ENCODE measurements at regions not wholly inside any gene's neighbourhood (a gene's known extent, or its start where the extent isn't known, plus 50 kb on each side); places are given as distances from the start of the nearest gene placed in this dataset.

DNA sequence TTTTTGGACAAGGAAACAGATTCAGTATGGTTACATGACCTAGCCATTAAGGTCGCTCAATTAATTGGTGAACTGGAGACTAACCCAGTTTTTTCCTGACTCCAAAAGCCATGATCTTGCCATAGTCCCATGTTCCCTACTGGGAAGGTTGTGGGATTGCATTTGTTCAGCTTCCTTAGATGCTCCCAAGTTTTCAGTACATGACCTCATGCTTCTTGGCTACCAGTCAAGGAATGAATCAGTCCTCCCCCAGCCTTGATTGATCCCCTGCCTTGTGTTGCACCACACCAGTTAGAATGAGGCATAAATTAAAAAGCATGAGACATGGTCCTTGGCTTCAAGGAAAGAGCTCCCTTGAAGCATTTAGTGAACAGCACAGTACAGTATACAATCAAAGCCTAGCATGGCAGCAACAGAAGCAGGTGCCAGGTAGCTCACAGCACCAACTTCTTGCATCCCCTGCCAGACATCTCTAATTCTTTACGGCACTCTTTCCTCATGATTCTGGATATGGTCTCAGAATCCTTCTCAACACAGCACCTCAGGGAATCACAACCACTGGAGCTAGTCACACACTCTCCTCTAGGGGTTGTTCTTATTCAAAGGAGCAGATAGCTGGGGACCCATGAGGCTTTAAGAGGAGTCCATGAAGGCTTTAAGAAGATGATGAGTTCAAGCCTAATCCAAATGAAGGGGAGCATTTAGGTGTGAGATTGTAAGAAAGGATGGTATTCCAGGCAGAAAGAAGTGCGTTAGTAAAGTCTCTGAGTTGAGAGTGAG lies 295.5 kb upstream of the CLINT1 start:
- peak; percentile 48 for DNase-seq (ENCODE audit: low read depth)
- TF ChIP-seq, protein P1, sequence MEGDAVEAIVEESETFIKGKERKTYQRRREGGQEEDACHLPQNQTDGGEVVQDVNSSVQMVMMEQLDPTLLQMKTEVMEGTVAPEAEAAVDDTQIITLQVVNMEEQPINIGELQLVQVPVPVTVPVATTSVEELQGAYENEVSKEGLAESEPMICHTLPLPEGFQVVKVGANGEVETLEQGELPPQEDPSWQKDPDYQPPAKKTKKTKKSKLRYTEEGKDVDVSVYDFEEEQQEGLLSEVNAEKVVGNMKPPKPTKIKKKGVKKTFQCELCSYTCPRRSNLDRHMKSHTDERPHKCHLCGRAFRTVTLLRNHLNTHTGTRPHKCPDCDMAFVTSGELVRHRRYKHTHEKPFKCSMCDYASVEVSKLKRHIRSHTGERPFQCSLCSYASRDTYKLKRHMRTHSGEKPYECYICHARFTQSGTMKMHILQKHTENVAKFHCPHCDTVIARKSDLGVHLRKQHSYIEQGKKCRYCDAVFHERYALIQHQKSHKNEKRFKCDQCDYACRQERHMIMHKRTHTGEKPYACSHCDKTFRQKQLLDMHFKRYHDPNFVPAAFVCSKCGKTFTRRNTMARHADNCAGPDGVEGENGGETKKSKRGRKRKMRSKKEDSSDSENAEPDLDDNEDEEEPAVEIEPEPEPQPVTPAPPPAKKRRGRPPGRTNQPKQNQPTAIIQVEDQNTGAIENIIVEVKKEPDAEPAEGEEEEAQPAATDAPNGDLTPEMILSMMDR (IDR thresholded peaks at IDR 0.05; ENCODE audit: insufficient read depth, low read depth, low read length), result no peak
- H3K4me3 ChIP-seq (ENCODE audit: low read depth, low read length), result no peak overlapping the region

GRCh38 chr5:158153508-158153907 lies 294.6 kb upstream of the CLINT1 start:
- TF ChIP-seq, protein P1 (IDR thresholded peaks at IDR 0.05; ENCODE audit: insufficient read depth, low read depth, low read length), result no peak
- no peak overlapping the region for H3K4me3 ChIP-seq (ENCODE audit: low read depth, low read length)
- no peak for DNase-seq (ENCODE audit: low read depth)

DNA sequence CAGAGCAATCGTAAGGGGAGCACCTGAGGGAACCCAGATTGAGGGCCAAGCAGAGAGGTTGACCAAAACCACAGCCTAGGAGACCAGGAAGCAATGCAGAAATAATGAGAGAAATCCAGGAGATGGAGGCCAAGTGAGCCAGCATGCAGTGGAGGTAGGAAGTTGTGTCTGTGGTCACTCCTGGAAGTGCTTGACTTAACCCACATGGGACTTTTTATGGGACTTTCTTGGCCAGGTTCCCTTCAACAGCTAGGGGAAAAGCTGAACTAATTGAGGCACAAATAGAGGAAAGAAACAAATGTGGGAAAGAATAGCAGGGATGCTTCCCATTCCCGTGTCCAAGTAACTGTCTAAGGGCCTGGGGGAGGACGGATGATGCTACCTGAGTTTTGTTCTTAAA lies 293.2 kb upstream of the CLINT1 start:
- TF ChIP-seq, protein P1 (IDR thresholded peaks at IDR 0.05; ENCODE audit: insufficient read depth, low read depth, low read length), result no peak
- H3K4me3 ChIP-seq (ENCODE audit: low read depth, low read length), result no peak overlapping the region
- DNase-seq (ENCODE audit: low read depth), result no peak

- TF ChIP-seq, protein P1 (IDR thresholded peaks at IDR 0.05; ENCODE audit: insufficient read depth, low read depth, low read length), result no peak
- no peak for DNase-seq (ENCODE audit: low read depth)
- H3K4me3 ChIP-seq (ENCODE audit: low read depth, low read length), result no peak overlapping the region
These were observed 288.3 kb upstream of the CLINT1 start for GRCh38 chr5:158147227-158147626.

DNA sequence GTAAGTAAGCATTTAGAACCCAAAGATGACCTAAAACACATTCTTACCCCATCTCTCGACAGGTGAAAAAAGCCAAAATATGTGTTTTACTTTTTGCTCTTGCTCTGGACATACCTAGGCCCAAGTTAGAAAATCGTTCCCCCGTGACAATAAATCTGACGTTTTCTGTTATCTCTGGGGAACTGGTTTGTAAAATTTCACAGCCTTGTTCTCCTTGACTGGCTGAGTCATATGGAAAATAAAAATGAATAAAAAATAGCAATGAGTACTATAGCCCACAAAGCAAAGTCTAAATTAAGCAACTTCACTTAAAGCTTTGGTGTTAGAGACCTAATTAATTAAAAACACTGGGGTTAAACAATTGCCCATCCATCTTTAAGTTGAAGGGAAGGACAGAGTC lies 286.9 kb upstream of the CLINT1 start:
- no peak for DNase-seq (ENCODE audit: low read depth)
- TF ChIP-seq, protein P1 (IDR thresholded peaks at IDR 0.05; ENCODE audit: insufficient read depth, low read depth, low read length), result no peak

DNA sequence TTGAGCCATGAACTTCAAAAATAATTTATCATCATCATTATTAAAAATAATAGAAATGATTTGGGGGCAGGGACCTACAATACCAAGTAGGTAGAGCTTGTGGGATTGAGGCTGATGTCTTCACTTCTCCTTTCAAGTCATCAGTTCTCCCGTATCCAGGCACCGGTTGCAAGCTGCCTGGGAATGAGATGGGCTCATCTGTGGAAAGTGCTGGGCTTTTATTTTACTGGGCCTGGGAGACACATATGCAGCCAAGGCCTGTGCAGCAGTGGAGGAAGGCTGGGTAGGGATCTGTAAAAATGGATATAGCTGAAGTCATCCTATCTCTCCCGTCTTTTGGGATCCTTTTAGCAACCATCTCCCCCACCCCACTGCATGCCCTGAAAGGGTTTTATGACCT lies 284.1 kb upstream of the CLINT1 start:
- no peak for DNase-seq (ENCODE audit: low read depth)
- no peak overlapping the region for H3K4me3 ChIP-seq (ENCODE audit: low read depth, low read length)
- TF ChIP-seq, protein P1 (IDR thresholded peaks at IDR 0.05; ENCODE audit: insufficient read depth, low read depth, low read length), result no peak

More for the DNA sequence above, 286.9 kb upstream of the CLINT1 start:
- no peak overlapping the region for H3K4me3 ChIP-seq (ENCODE audit: low read depth, low read length)

GRCh38 chr5:158142156-158142555 lies 283.2 kb upstream of the CLINT1 start:
- no peak for DNase-seq (ENCODE audit: low read depth)
- TF ChIP-seq, protein P1 (IDR thresholded peaks at IDR 0.05; ENCODE audit: insufficient read depth, low read depth, low read length), result no peak
- no peak overlapping the region for H3K4me3 ChIP-seq (ENCODE audit: low read depth, low read length)
